Spinal cord (tissue), 9 donors: ENCODE measurements at regions not wholly inside any gene's neighbourhood (a gene's known extent, or its start where the extent isn't known, plus 50 kb on each side); places are given as distances from the start of the nearest gene placed in this dataset.
A peak's percentile ranks its signal among the peaks of the same experiment; 100 is the strongest.

Experiments
- DNase-seq, 6 donors: peaks; one replicate each; pipeline versions ENCODE4 v3.0.0 to v3.0.0-alpha.2; 2013 to 2015; ENCODE audit warnings: low spot score in 6 of 6, low read depth in 4 of 6
- H3K27ac ChIP-seq: one replicate; pipeline ENCODE4 v1.5.1; 2013; ENCODE audit warnings: low read depth, low read length, control low read depth
- H3K27me3 ChIP-seq: one replicate; pipeline ENCODE4 v1.6.1; 2013; ENCODE audit warnings: low read length; ENCODE audit not compliant: control insufficient read depth, insufficient read depth
- H3K36me3 ChIP-seq: one replicate; pipeline ENCODE4 v1.6.1; 2013; ENCODE audit warnings: low read length; ENCODE audit not compliant: control insufficient read depth, insufficient read depth
- H3K4me1 ChIP-seq: one replicate; pipeline ENCODE4 v1.6.1; 2013; ENCODE audit warnings: low read length; ENCODE audit not compliant: control insufficient read depth, insufficient read depth
- H3K4me3 ChIP-seq: one replicate; pipeline ENCODE4 v1.5.1; 2013; ENCODE audit warnings: low read depth, low read length, control low read depth
- H3K9me3 ChIP-seq: one replicate; pipeline ENCODE4 v1.6.1; 2013; ENCODE audit warnings: low read length; ENCODE audit not compliant: control insufficient read depth, insufficient read depth
- WGBS: methylation state at CpG from one replicate; pipeline ENCODE4 v1.1.5; 2013; ENCODE audit warnings: missing lambda C conversion rate; ENCODE audit not compliant: insufficient coverage; 5-methylcytosine and 5-hydroxymethylcytosine counted together
- donor health status: healthy.

DNA sequence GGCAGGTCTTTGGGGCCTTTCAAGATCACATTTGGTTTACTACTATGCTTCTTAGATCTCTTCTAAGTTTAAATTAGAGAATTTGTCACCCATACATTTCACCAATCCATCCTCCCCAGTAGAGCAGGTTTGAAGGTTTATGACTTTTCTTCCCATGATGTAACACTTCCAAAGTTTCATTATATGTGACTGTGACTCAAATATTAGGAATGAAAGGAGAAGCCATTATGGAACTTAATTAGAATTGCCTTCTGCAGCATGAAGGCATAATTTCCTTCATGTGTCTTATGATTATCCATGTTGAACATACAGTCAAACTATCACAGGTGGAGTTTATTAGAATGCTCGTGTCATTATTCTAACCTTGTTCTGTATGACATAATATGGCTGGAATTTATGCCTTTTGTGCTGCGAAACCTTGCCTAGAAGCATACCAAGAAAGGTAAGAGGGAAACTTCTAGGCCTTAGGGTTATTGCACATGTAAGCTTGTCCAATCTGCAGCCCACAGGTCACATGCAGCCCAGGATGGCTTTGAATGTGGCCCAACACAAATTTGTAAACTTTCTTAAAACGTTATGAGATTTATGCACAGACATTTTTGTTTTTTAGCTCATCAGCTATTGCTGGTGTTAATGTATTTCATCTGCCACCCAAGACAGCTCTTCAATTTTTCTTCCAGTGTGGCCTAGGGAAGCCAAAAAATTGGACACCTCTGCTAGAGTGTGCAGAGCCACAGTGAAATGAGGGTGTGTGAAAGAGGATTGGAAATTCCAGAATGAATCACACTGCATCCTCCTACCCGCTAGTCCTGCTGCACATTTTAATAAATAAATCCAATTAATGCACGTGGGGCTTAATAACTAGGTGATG, 133.6 kb downstream of the TMEM26 start:
- Histone ChIP-seq H3K27ac (no peak overlapping the region), H3K27me3 (no peaks in the 10 kb centered on the region), H3K4me1 (no peaks in the 10 kb centered on the region), H3K36me3 (no peaks in the 10 kb centered on the region), H3K4me3 (no peak overlapping the region), H3K9me3 (no peaks in the 10 kb centered on the region)
- WGBS = 83% methylated on average over 2 of the region's 5 CpGs
- no peak for DNase-seq

- no peak for DNase-seq
- Histone ChIP-seq H3K9me3 (no peaks in the 10 kb centered on the region), H3K4me1 (no peaks in the 10 kb centered on the region), H3K27me3 (no peaks in the 10 kb centered on the region), H3K4me3 (no peak overlapping the region), H3K36me3 (no peaks in the 10 kb centered on the region), H3K27ac (no peak overlapping the region)
Measured at GRCh38 chr10:61318429-61318828, 134.8 kb downstream of the TMEM26 start.

DNA sequence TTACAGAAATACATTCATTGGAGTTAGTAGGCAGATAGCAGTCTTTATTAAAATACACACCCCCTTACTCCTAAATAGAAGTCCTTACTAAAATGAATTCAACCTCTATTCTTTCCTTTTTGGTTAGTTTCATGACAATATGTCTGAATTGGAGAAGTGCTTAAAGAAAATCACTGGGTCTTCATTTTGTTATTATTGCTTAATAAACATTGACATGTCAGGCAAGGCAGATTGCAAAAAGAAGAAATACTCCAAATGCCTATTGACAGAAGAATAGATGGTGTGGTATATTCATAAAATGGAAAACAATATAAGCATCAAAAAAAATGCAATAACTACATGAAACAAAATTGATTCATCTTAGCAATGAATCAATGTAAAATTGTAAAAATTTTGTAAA, 135.5 kb downstream of the TMEM26 start:
- H3K4me1 ChIP-seq = no peaks in the 10 kb centered on the region
- no peaks in the 10 kb centered on the region for H3K9me3 ChIP-seq
- DNase-seq = no peak
- no peaks in the 10 kb centered on the region for H3K36me3 ChIP-seq
- H3K4me3 ChIP-seq = no peak overlapping the region
- no peak overlapping the region for H3K27ac ChIP-seq
- H3K27me3 ChIP-seq = no peaks in the 10 kb centered on the region

DNA sequence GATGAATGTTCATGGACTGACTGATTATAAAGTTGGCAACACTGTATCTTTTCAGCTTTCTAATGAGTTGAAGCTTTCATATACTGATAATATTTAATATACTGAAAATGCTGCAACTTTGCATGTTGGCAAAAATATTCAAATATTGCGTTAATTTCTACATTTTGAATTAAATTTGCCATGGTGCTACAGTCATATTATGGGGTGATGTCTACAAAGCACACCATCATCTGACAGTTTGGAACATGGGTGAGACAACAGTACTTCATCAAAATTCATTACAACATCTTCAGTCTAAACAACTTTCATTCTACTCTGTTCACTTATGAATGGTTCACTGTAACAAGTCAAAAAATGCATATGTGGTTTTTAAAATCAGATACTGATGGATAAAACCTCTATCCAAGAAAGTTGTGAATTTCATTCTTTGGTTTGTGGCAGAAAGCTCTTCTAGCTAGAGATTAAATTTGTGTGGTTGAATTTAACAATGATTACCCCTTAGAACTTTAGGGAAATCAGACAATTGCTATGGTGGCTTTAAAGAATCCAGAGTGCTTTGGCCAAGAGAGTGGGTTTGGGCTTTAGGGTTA, 136.4 kb downstream of the TMEM26 start:
- Histone ChIP-seq H3K4me3 (no peak overlapping the region), H3K27ac (no peak overlapping the region), H3K36me3 (no peaks in the 10 kb centered on the region), H3K9me3 (no peaks in the 10 kb centered on the region), H3K27me3 (no peaks in the 10 kb centered on the region), H3K4me1 (no peaks in the 10 kb centered on the region)
- no CpG with 5 or more reads among the region's 1 CpG for WGBS
- DNase-seq = peak in 1 of 6 donors; percentile 27

DNA sequence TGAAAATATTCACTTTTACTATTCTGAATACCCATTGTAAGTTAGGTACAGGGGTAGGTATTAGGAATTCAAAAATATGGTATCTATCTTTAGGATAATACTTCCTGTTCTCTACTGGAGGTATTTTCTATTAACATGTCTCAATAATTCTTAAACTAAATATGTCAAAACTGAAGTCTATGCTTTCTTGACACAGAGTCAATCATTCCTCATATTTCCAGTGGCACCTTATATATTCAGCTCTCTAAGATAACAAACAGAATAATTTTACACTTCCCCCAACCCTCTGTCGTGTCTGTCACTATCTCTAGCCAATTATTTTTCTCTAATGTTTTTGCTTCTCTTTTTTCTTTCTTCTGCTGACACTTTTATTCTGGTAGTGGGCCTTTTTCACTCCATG, 138.9 kb downstream of the TMEM26 start:
- Histone ChIP-seq H3K27me3 (no peaks in the 10 kb centered on the region), H3K4me3 (no peak overlapping the region), H3K4me1 (no peaks in the 10 kb centered on the region), H3K27ac (no peak overlapping the region), H3K9me3 (no peaks in the 10 kb centered on the region), H3K36me3 (no peaks in the 10 kb centered on the region)
- no peak for DNase-seq
- WGBS = 75% methylated on average over 1 of the region's 1 CpG

DNA sequence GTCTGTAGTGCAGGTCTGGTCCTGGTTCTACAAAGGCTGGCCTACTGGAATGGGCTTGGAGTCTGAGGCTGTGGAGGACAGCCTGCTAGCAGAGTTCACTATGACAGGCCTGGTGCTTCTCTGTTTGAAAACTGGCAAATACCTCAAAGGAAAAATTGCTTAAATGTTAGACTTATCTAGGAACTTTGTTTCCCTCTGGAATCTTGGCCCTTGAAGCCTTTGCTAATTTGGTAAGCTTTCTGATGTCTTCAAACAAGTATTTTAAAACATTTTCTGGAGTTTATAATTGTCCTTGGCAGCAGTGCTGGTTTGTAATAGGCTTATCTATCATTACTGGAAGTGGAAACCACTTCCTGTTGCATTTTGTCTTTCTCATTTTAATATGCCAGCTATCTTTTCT, 139.7 kb downstream of the TMEM26 start:
- no peaks in the 10 kb centered on the region for H3K27me3 ChIP-seq
- H3K4me3 ChIP-seq = no peak overlapping the region
- H3K27ac ChIP-seq = no peak overlapping the region
- no peak for DNase-seq
- H3K36me3 ChIP-seq = no peaks in the 10 kb centered on the region
- no peaks in the 10 kb centered on the region for H3K4me1 ChIP-seq
- H3K9me3 ChIP-seq = no peaks in the 10 kb centered on the region

- Histone ChIP-seq H3K36me3 (no peaks in the 10 kb centered on the region), H3K27me3 (no peaks in the 10 kb centered on the region), H3K27ac (no peak overlapping the region), H3K4me1 (no peaks in the 10 kb centered on the region), H3K4me3 (no peak overlapping the region), H3K9me3 (no peaks in the 10 kb centered on the region)
- WGBS = no CpG with 5 or more reads among the region's 3 CpGs
- no peak for DNase-seq
Measured at GRCh38 chr10:61304746-61305145, 148.4 kb downstream of the TMEM26 start.

DNA sequence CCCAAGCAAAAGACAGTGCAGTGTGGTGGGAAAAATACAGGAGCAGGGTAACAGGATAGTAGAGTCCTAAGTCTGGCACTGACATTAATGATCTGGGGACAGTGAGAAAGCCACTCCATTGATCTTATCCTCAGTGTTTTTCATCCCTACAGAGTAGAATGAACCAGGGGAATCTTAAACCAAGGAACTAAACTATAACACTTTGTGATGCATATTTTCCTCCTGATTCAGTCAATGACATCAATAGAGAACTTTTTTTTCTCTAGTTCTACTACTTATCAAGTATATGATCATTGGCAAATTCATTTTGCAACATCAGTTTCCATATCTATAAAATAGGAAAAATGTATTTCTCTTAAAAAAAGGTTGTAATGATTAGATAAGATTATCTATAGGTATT, 151.1 kb downstream of the TMEM26 start:
- Histone ChIP-seq H3K4me3 (no peak overlapping the region), H3K9me3 (no peaks in the 10 kb centered on the region)

GRCh38 chr10:61301575-61301974, 151.6 kb downstream of the TMEM26 start:
- no CpG with 5 or more reads among the region's 2 CpGs for WGBS
- Histone ChIP-seq H3K9me3 (no peaks in the 10 kb centered on the region), H3K4me3 (no peak overlapping the region)

More for the DNA sequence above, 151.1 kb downstream of the TMEM26 start:
- H3K27me3 ChIP-seq = no peaks in the 10 kb centered on the region
- no peaks in the 10 kb centered on the region for H3K36me3 ChIP-seq
- no peak overlapping the region for H3K27ac ChIP-seq
- DNase-seq = no peak
- H3K4me1 ChIP-seq = no peaks in the 10 kb centered on the region

DNA sequence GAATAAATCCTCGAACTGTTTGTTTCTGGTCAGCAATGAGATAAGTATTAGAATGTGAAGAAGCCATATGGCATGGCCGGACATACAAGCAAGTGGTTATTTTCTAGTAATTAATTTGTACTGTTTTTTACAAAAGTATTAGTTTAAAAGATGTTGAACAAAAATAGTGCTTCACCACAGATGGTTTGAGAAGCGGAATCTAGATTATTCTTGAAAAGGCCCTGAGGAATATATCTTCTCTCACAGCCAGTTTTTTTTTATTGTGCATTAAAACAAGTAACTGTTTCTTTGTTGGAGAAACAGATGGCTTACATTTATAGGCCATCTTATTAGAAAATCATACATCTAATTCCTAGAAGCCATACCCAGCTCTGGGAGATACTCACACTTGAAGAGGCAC, 153.3 kb downstream of the TMEM26 start:
- WGBS = 89% methylated on average over 1 of the region's 3 CpGs
- Histone ChIP-seq H3K4me1 (no peaks in the 10 kb centered on the region), H3K36me3 (no peaks in the 10 kb centered on the region), H3K27ac (no peak overlapping the region), H3K4me3 (no peak overlapping the region), H3K27me3 (no peaks in the 10 kb centered on the region), H3K9me3 (no peaks in the 10 kb centered on the region)
- no peak for DNase-seq

More at GRCh38 chr10:61301575-61301974, 151.6 kb downstream of the TMEM26 start:
- DNase-seq = no peak
- Histone ChIP-seq H3K27me3 (no peaks in the 10 kb centered on the region), H3K4me1 (no peaks in the 10 kb centered on the region), H3K36me3 (no peaks in the 10 kb centered on the region), H3K27ac (no peak overlapping the region)
